ENCODE measurements at regions not wholly inside any gene's neighbourhood (a gene's known extent, or its start where the extent isn't known, plus 50 kb on each side); places are given as distances from the start of the nearest gene placed in this dataset.
"Not testable (repeated sequence)": the region's sequence is repeated elsewhere in the genome, so short reads cannot be mapped to it uniquely, and the experiment has no call there.

- FAIRE-seq (no peak), DNase-seq (ENCODE audit: insufficient read length) (no peak)
- TF ChIP-seq POLR2A (IDR thresholded peaks at IDR 0.05; ENCODE audit: low read depth, low read length): no peak
- TF ChIP-seq TAF1 (IDR thresholded peaks at IDR 0.05; ENCODE audit: borderline replicate concordance, low read depth, low read length): no peak
- TF ChIP-seq POLR2AphosphoS5 (IDR thresholded peaks at IDR 0.05; ENCODE audit: low read depth, low read length): no peak
Measured at GRCh38 chr2:72078773-72079172, 68.9 kb downstream of the CYP26B1 start.

GRCh38 chr2:72077702-72078169 lies 69.9 kb downstream of the CYP26B1 start:
- no peak for DNase-seq (ENCODE audit: insufficient read length)
- TF ChIP-seq TAF1 (IDR thresholded peaks at IDR 0.05; ENCODE audit: borderline replicate concordance, low read depth, low read length): no peak
- TF ChIP-seq POLR2A (IDR thresholded peaks at IDR 0.05; ENCODE audit: low read depth, low read length): no peak
- no peak for TF ChIP-seq POLR2AphosphoS5 (IDR thresholded peaks at IDR 0.05; ENCODE audit: low read depth, low read length)
- no peak for FAIRE-seq

GRCh38 chr2:72073373-72073772 lies 74.3 kb downstream of the CYP26B1 start:
- not testable (repeated sequence) for DNase-seq (ENCODE audit: insufficient read length); FAIRE-seq

- DNase-seq (ENCODE audit: insufficient read length); FAIRE-seq: not testable (repeated sequence)
Measured at GRCh38 chr2:72064197-72064596, 83.5 kb downstream of the CYP26B1 start.

- no peak for TF ChIP-seq TAF1 (IDR thresholded peaks at IDR 0.05; ENCODE audit: borderline replicate concordance, low read depth, low read length)
- TF ChIP-seq POLR2AphosphoS5 (IDR thresholded peaks at IDR 0.05; ENCODE audit: low read depth, low read length): no peak
- no peak for TF ChIP-seq POLR2A (IDR thresholded peaks at IDR 0.05; ENCODE audit: low read depth, low read length)
- no peak for FAIRE-seq
- DNase-seq (ENCODE audit: insufficient read length): no peak
Measured at GRCh38 chr2:72062336-72062735, 85.3 kb downstream of the CYP26B1 start.

- DNase-seq (ENCODE audit: insufficient read length) (no peak), FAIRE-seq (no peak)
- TF ChIP-seq POLR2A (IDR thresholded peaks at IDR 0.05; ENCODE audit: low read depth, low read length): no peak
- TF ChIP-seq POLR2AphosphoS5 (IDR thresholded peaks at IDR 0.05; ENCODE audit: low read depth, low read length): no peak
- TF ChIP-seq TAF1 (IDR thresholded peaks at IDR 0.05; ENCODE audit: borderline replicate concordance, low read depth, low read length): no peak
Measured at GRCh38 chr2:72057308-72057707, 90.4 kb downstream of the CYP26B1 start.

- no peak for DNase-seq (ENCODE audit: insufficient read length)
- FAIRE-seq: no peak
- TF ChIP-seq POLR2A (IDR thresholded peaks at IDR 0.05; ENCODE audit: low read depth, low read length): no peak
- TF ChIP-seq TAF1 (IDR thresholded peaks at IDR 0.05; ENCODE audit: borderline replicate concordance, low read depth, low read length): no peak
- TF ChIP-seq POLR2AphosphoS5 (IDR thresholded peaks at IDR 0.05; ENCODE audit: low read depth, low read length): no peak
Measured at GRCh38 chr2:72051971-72052505, 95.6 kb downstream of the CYP26B1 start.

GRCh38 chr2:72051204-72051603 lies 96.5 kb downstream of the CYP26B1 start:
- FAIRE-seq: no peak
- no peak for DNase-seq (ENCODE audit: insufficient read length)

GRCh38 chr2:72050734-72051133 lies 96.9 kb downstream of the CYP26B1 start:
- FAIRE-seq: no peak
- TF ChIP-seq POLR2AphosphoS5 (IDR thresholded peaks at IDR 0.05; ENCODE audit: low read depth, low read length) (no peak), TAF1 (IDR thresholded peaks at IDR 0.05; ENCODE audit: borderline replicate concordance, low read depth, low read length) (no peak), POLR2A (IDR thresholded peaks at IDR 0.05; ENCODE audit: low read depth, low read length) (no peak)
- DNase-seq (ENCODE audit: insufficient read length): no peak

More at GRCh38 chr2:72051204-72051603, 96.5 kb downstream of the CYP26B1 start:
- TF ChIP-seq POLR2AphosphoS5 (IDR thresholded peaks at IDR 0.05; ENCODE audit: low read depth, low read length) (no peak), POLR2A (IDR thresholded peaks at IDR 0.05; ENCODE audit: low read depth, low read length) (no peak), TAF1 (IDR thresholded peaks at IDR 0.05; ENCODE audit: borderline replicate concordance, low read depth, low read length) (no peak)

- FAIRE-seq: no peak
- TF ChIP-seq TAF1 (IDR thresholded peaks at IDR 0.05; ENCODE audit: borderline replicate concordance, low read depth, low read length) (no peak), POLR2A (IDR thresholded peaks at IDR 0.05; ENCODE audit: low read depth, low read length) (no peak), POLR2AphosphoS5 (IDR thresholded peaks at IDR 0.05; ENCODE audit: low read depth, low read length) (no peak)
Measured at GRCh38 chr2:72048881-72049477, 98.7 kb downstream of the CYP26B1 start.

GRCh38 chr2:72043985-72044384 lies 103.7 kb downstream of the CYP26B1 start:
- FAIRE-seq: no peak
- no peak for DNase-seq (ENCODE audit: insufficient read length)
- TF ChIP-seq TAF1 (IDR thresholded peaks at IDR 0.05; ENCODE audit: borderline replicate concordance, low read depth, low read length) (no peak), POLR2AphosphoS5 (IDR thresholded peaks at IDR 0.05; ENCODE audit: low read depth, low read length) (no peak), POLR2A (IDR thresholded peaks at IDR 0.05; ENCODE audit: low read depth, low read length) (no peak)

More at GRCh38 chr2:72048881-72049477, 98.7 kb downstream of the CYP26B1 start:
- DNase-seq (ENCODE audit: insufficient read length): no peak

GRCh38 chr2:72041638-72042111 lies 106.0 kb downstream of the CYP26B1 start:
- FAIRE-seq: no peak
- no peak for DNase-seq (ENCODE audit: insufficient read length)
- TF ChIP-seq TAF1 (IDR thresholded peaks at IDR 0.05; ENCODE audit: borderline replicate concordance, low read depth, low read length) (no peak), POLR2AphosphoS5 (IDR thresholded peaks at IDR 0.05; ENCODE audit: low read depth, low read length) (no peak), POLR2A (IDR thresholded peaks at IDR 0.05; ENCODE audit: low read depth, low read length) (no peak)
